GM12878 (cell line): ENCODE measurements at regions not wholly inside any gene's neighbourhood (a gene's known extent, or its start where the extent isn't known, plus 50 kb on each side); places are given as distances from the start of the nearest gene placed in this dataset.

ENCODE experiments used
- ATAC-seq: fragments of 200-7000 bp; cut with Tn5 transposase; 3 replicates; pipeline ENCODE4 v1.9.1; 2020; ENCODE audit warnings: mild to moderate bottlenecking, moderate library complexity
- BruUV-seq: library from RNA; stranded (reverse); fragments of 400-500 nt; replicated peaks from 2 replicates; lab custom pipeline; 2021; lab: Mats Ljungman, UMichigan
- CTCF ChIA-PET: fragments of 300-600 bp; sonication (Branson Sonifier 250); formaldehyde crosslinking; extraction: SDS; loops from one replicate; lab custom pipeline; 2021; ENCODE audit warnings: inconsistent platforms; lab: Yijun Ruan, JAX
- POLR2A ChIA-PET: fragments of 350-600 bp; formaldehyde crosslinking; extraction: SDS; loops from one replicate; lab custom pipeline; 2021; ENCODE audit warnings: inconsistent platforms; lab: Charles Lee
- RAD21 ChIA-PET: fragments of 300-600 bp; sonication (Branson Sonifier 250); formaldehyde crosslinking; loops from one replicate; lab custom pipeline; 2023; ENCODE audit warnings: antibody characterized with exemption; ENCODE audit not compliant: unreplicated experiment; lab: Charles Lee
- SMC1A ChIA-PET: fragments of 300-600 bp; sonication (Branson Sonifier 250); formaldehyde crosslinking; loops from one replicate; lab custom pipeline; 2023; ENCODE audit not compliant: unreplicated experiment, uncharacterized antibody; lab: Charles Lee
- DNase-seq: peaks from one replicate; pipeline ENCODE4 v3.0.0-alpha.2; 2011; ENCODE audit warnings: low read depth, low spot score
- FAIRE-seq: peaks from 3 replicates; lab custom pipeline; 2011; peaks lifted over from hg19 to GRCh38; lab: Jason Lieb, UNC
- H2AFZ ChIP-seq: 2 replicates; pipeline ENCODE4 v1.6.0; 2011; ENCODE audit warnings: low read depth, low read length, control low read depth; ENCODE audit not compliant: control insufficient read depth
- H3K27ac ChIP-seq: 2 replicates; pipeline ENCODE4 v1.5.1; 2011; ENCODE audit warnings: control low read depth; ENCODE audit not compliant: control insufficient read depth, insufficient read depth
- H3K27me3 ChIP-seq, 2 experiments: replicated peaks in 1 of 2; 2 replicates each; pipeline versions ENCODE4 v1.6.0 to v1.6.1; 2011; ENCODE audit warnings: low read length in 1 of 2; ENCODE audit not compliant: control insufficient read depth in 2 of 2, insufficient read depth in 2 of 2
- H3K36me3 ChIP-seq, 2 experiments: 2 replicates each; pipeline ENCODE4 v1.5.1; 2011; ENCODE audit warnings: low read length in 1 of 2; ENCODE audit not compliant: control insufficient read depth in 2 of 2, insufficient read depth in 2 of 2
- H3K4me1 ChIP-seq: 2 replicates; pipeline ENCODE4 v1.6.1; 2011; ENCODE audit warnings: mild to moderate bottlenecking, low read length, moderate library complexity, mixed read lengths; ENCODE audit not compliant: control insufficient read depth, insufficient read depth
- H3K4me2 ChIP-seq: 2 replicates; pipeline ENCODE4 v1.6.0; 2011; ENCODE audit warnings: control low read depth; ENCODE audit not compliant: control insufficient read depth, insufficient read depth
- H3K4me3 ChIP-seq: fragments of 200-600 bp; sonication (generic); 2 replicates; pipeline ENCODE4 v1.5.1; 2016
- H3K79me2 ChIP-seq: 2 replicates; pipeline ENCODE4 v1.6.0; 2011; ENCODE audit warnings: low read length; ENCODE audit not compliant: control insufficient read depth, insufficient read depth
- H3K9ac ChIP-seq: 2 replicates; pipeline ENCODE4 v1.8.0; 2011; ENCODE audit warnings: low read length, control low read depth, mixed read lengths; ENCODE audit not compliant: control insufficient read depth, insufficient read depth
- H3K9me3 ChIP-seq: replicated peaks from 3 replicates; pipeline ENCODE4 v1.5.1; 2011; ENCODE audit warnings: mild to moderate bottlenecking, low read length; ENCODE audit not compliant: control insufficient read depth, insufficient read depth
- H4K20me1 ChIP-seq: 2 replicates; pipeline ENCODE4 v1.6.0; 2011; ENCODE audit not compliant: control insufficient read depth, insufficient read depth
- CHD2 ChIP-seq: IDR thresholded peaks from 2 replicates; pipeline ENCODE4 v1.6.1; 2011; ENCODE audit warnings: low read depth, low read length, improper control_type of control experiment, borderline replicate concordance
- ESRRA ChIP-seq: IDR thresholded peaks from 2 replicates; pipeline ENCODE4 v1.6.1; 2012; ENCODE audit warnings: mild to moderate bottlenecking, low read length, improper control_type of control experiment
- NFXL1 ChIP-seq: fragments of 450-650 bp; IDR thresholded peaks from 2 replicates; pipeline ENCODE4 v1.6.1; 2017; ENCODE audit warnings: antibody characterized with exemption, mild to moderate bottlenecking, borderline replicate concordance
- TBL1XR1 ChIP-seq: IDR thresholded peaks from 2 replicates; pipeline ENCODE4 v1.6.1; 2012; ENCODE audit warnings: low read depth, low read length, improper control_type of control experiment
- ZNF274 ChIP-seq: IDR thresholded peaks from one replicate; pipeline ENCODE4 v1.8.0; 2011; ENCODE audit not compliant: insufficient read length, insufficient read depth
- WGBS: methylation state at CpG from one replicate; pipeline ENCODE4 v1.1.6; 2016; ENCODE audit warnings: low lambda C conversion rate; ENCODE audit not compliant: insufficient replicate concordance, insufficient coverage; ENCODE audit errors: missing lambda C conversion rate; 5-methylcytosine and 5-hydroxymethylcytosine counted together
- in situ Hi-C: fragments of 300-500 bp; cut with MboI; formaldehyde crosslinking; loops from 9 replicates; pipeline ENCODE4 v1.14.3; 2018; ENCODE audit warnings: mixed read lengths
- intact Hi-C: fragments of 100-400 bp; cut with micrococcal nuclease; formaldehyde crosslinking; loops from one replicate; pipeline ENCODE4 v1.14.2; 2022; ENCODE audit not compliant: unreplicated experiment
- TF ChIP-seq, protein P1 (sequence below), 3 experiments: IDR thresholded peaks in 2 of 3; conservative IDR thresholded peaks in 1 of 3; 2 replicates each; pipeline ENCODE4 v1.5.1; 2011; ENCODE audit warnings: low read depth in 3 of 3, low read length in 3 of 3, mild to moderate bottlenecking in 3 of 3, control low read depth in 2 of 3, moderate library complexity in 2 of 3, inconsistent platforms in 1 of 3, mixed read lengths in 1 of 3; ENCODE audit not compliant: control insufficient read depth in 2 of 3, insufficient read depth in 1 of 3; ENCODE audit errors: extremely low read depth in 1 of 3

- intact Hi-C loops = no loop called here
- WGBS = 0% methylated on average over 1 of the region's 1 CpG
- CTCF ChIA-PET = no interaction called here
- Histone ChIP-seq H3K9ac (no peak overlapping the region), H3K36me3 (no peaks in the 10 kb centered on the region), H3K4me3 (no peak overlapping the region), H3K27ac (no peak overlapping the region), H3K79me2 (no peaks in the 10 kb centered on the region), H3K4me1 (no peaks in the 10 kb centered on the region), H3K9me3 (no peaks in the 10 kb centered on the region), H2AFZ (no peak overlapping the region), H3K27me3 (no peaks in the 10 kb centered on the region), H4K20me1 (no peaks in the 10 kb centered on the region), H3K4me2 (no peak overlapping the region)
- BruUV-seq = no TSS peak
- POLR2A ChIA-PET = no interaction called here
- SMC1A ChIA-PET = no interaction called here
- in situ Hi-C loops = no loop called here
- no peak for FAIRE-seq
- DNase-seq = no peak
- RAD21 ChIA-PET = no interaction called here
- ATAC-seq = no peak
- TF ChIP-seq ZNF274 (no peak), CHD2 (no peak), TBL1XR1 (no peak), NFXL1 (no peak), ESRRA (no peak)
- TF ChIP-seq, protein P1, sequence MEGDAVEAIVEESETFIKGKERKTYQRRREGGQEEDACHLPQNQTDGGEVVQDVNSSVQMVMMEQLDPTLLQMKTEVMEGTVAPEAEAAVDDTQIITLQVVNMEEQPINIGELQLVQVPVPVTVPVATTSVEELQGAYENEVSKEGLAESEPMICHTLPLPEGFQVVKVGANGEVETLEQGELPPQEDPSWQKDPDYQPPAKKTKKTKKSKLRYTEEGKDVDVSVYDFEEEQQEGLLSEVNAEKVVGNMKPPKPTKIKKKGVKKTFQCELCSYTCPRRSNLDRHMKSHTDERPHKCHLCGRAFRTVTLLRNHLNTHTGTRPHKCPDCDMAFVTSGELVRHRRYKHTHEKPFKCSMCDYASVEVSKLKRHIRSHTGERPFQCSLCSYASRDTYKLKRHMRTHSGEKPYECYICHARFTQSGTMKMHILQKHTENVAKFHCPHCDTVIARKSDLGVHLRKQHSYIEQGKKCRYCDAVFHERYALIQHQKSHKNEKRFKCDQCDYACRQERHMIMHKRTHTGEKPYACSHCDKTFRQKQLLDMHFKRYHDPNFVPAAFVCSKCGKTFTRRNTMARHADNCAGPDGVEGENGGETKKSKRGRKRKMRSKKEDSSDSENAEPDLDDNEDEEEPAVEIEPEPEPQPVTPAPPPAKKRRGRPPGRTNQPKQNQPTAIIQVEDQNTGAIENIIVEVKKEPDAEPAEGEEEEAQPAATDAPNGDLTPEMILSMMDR (IDR thresholded peaks at IDR 0.05 in 2 of 3, conservative IDR thresholded peaks at IDR 0.05 in 1 of 3; ENCODE audit: control insufficient read depth in 2 of 3, extremely low read depth in 1 of 3, insufficient read depth in 1 of 3, low read depth in 3 of 3, low read length in 3 of 3) = no peak
These were observed 80.9 kb upstream of the ARHGAP28 start for GRCh38 chr18:6648581-6648980.
